Spleen (tissue), 11 donors: ENCODE measurements at regions not wholly inside any gene's neighbourhood (a gene's known extent, or its start where the extent isn't known, plus 50 kb on each side); places are given as distances from the start of the nearest gene placed in this dataset.

Experiments
- DNase-seq: peaks from one replicate; pipeline ENCODE4 v3.0.0-alpha.2; 2020
- H3K27ac ChIP-seq, 8 donors: fragments of 200-600 bp; sonication (generic) in 7 of 8; 1 replicate in 4 of 8; 2 replicates in 4 of 8; pipeline versions ENCODE4 v1.5.0 to v1.8.0; 2016 to 2021; ENCODE audit warnings: inconsistent platforms in 4 of 8, mild to moderate bottlenecking in 4 of 8, moderate library complexity in 1 of 8
- H3K27me3 ChIP-seq, 7 donors: fragments of 200-600 bp; sonication (generic) in 6 of 7; replicated peaks in 1 of 7; 1 replicate in 4 of 7; 2 replicates in 3 of 7; pipeline versions ENCODE4 v1.5.0 to v1.8.0; 2016 to 2021; ENCODE audit warnings: inconsistent platforms in 3 of 7, mild to moderate bottlenecking in 1 of 7
- H3K36me3 ChIP-seq, 6 donors: fragments of 200-600 bp; sonication (generic) in 5 of 6; 1 replicate in 4 of 6; 2 replicates in 2 of 6; pipeline versions ENCODE4 v1.5.0 to v1.8.0; 2016 to 2021; ENCODE audit warnings: inconsistent platforms in 2 of 6
- H3K4me1 ChIP-seq, 6 donors: fragments of 200-600 bp; sonication (generic) in 5 of 6; 1 replicate in 3 of 6; 2 replicates in 3 of 6; pipeline versions ENCODE4 v1.5.0 to v1.8.0; 2016 to 2021; ENCODE audit warnings: inconsistent platforms in 3 of 6
- H3K4me3 ChIP-seq, 8 donors: fragments of 200-600 bp; sonication (generic) in 7 of 8; 1 replicate in 4 of 8; 2 replicates in 4 of 8; pipeline versions ENCODE4 v1.5.0 to v1.8.0; 2016 to 2021; ENCODE audit warnings: inconsistent platforms in 4 of 8, mild to moderate bottlenecking in 4 of 8, moderate library complexity in 2 of 8
- H3K9me3 ChIP-seq, 8 donors: fragments of 200-600 bp; sonication (generic) in 7 of 8; 1 replicate in 4 of 8; 2 replicates in 4 of 8; pipeline versions ENCODE4 v1.5.0 to v1.8.0; 2016 to 2021; ENCODE audit warnings: inconsistent platforms in 4 of 8
- CTCF ChIP-seq, 11 experiments: fragments of 200-600 bp in 7 of 11; fragments of 450-650 bp in 4 of 11; sonication (generic) in 4 of 11; IDR thresholded peaks in 8 of 11; conservative IDR thresholded peaks in 3 of 11; 1 replicate in 7 of 11; 2 replicates in 4 of 11; pipeline versions ENCODE4 v1.4.0 to v1.8.0; 2016 to 2021; ENCODE audit warnings: antibody characterized with exemption in 11 of 11, inconsistent platforms in 4 of 11, mild to moderate bottlenecking in 1 of 11
- POLR2A ChIP-seq, 3 donors: fragments of 450-650 bp; IDR thresholded peaks; one replicate each; pipeline ENCODE4 v1.5.1; 2017; ENCODE audit warnings: antibody characterized with exemption in 3 of 3, mild to moderate bottlenecking in 1 of 3
- POLR2AphosphoS5 ChIP-seq, 3 donors: sonication (generic); formaldehyde crosslinking; IDR thresholded peaks; one replicate each; pipeline ENCODE4 v1.5.1; 2017; ENCODE audit warnings: antibody characterized with exemption in 3 of 3
- WGBS, 5 donors: extraction: QIAGEN DNeasy Blood & Tissue Kit in 3 of 5; methylation state at CpG; one replicate each; pipeline versions ENCODE4 v1.1.5 to v1.1.7; 2013 to 2018; 5-methylcytosine and 5-hydroxymethylcytosine counted together
- intact Hi-C: fragments of 100-400 bp; cut with DNase I; formaldehyde crosslinking; loops from one replicate; pipeline ENCODE4 v1.15.0; 2023; ENCODE audit warnings: low total_unique reads
- donor health status: healthy with polysubstance abuse.
- donor health status: DM: no; HTN: no; CAD: no; lungs with moderate emphysema.
- donor health status: DM: no; HTN: no; CAD: no.
- donor health status: Bipolar disorder and iron deficiency.
- donor health status: healthy.
- donor health status: DM: no; HTN: no; CAD: no.
- donor health status: DM: yes; HTN: yes; CAD: no.

DNA sequence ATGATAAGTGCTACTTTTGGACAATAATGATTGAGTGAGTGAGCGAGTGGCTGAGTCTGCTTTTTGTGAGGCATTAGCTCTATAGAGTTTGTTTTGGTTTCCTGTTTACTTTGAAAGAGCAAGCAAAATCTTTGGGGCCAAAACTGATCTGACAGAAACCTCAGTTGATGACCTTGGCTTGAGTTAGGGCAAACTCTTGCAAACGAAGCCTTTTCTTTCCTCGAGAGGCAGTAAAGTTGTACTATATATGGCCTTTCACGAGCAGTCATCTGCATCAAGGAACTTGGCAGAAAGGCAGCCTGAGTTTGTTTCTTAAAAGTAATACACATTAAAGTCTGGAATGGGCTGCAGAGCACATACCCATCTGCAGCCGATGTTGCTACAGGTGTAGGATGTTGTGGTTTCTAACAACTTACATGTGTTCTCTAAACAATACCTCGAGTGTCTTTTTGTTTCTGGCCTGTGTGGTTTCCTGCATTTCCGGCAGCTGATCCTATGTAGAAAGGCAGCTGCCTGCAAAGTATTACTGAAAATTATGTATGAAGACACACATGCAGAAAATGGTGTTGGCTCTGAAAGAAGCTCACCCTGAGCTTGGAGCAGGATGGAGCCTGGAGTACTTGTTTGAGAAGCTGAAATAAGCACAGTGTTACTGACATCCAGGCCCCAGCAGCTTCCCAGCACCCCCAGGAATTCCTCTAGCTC is 60.8 kb downstream of the FOXD1 start:
- DNase-seq: no peak
- H3K27ac ChIP-seq: peak overlapping the region in 4 of 8 donors; percentile 43 to 65 (median 58)
- peaks cover 4 to 41% (median 12%) of the 10 kb centered on the region in 7 donors for H3K27me3 ChIP-seq
- H3K4me3 ChIP-seq: peak overlapping the region in 1 of 8 donors; percentile 8
- WGBS, 5 donors: 9 to 15% (median 11%) methylated on average over 7 of the region's 7 CpGs
- no peak for TF ChIP-seq POLR2A (IDR thresholded peaks at IDR 0.05)
- peak in 1 of 3 donors; percentile 39 for TF ChIP-seq POLR2AphosphoS5 (IDR thresholded peaks at IDR 0.05)
- no peaks in the 10 kb centered on the region for H3K36me3 ChIP-seq
- peaks cover 0 to 27% (median 5%) of the 10 kb centered on the region in 6 donors for H3K4me1 ChIP-seq
- intact Hi-C loops: no loop called here
- H3K9me3 ChIP-seq: peaks cover 8 to 36% (median 23%) of the 10 kb centered on the region in 8 donors

DNA sequence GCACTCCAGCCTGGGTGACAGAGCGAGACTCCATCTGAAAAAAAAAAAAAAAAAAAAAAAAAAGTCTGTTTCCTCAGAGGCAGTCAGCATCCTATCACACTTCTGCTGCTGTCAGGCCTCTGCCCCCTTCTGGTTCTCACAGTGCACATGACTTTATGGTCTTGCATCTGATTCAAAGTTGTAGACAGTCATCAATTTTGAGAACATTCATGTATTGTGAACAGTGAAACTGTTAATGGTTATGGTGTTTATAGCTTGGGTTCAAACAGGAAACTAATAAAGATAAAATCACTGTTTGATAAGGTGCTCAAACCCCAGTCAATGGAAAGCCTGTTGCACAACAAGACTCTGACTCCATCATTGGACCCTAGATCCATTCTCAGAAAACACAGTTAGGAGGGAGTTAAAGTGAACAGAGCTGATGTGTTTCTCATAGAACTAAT is 61.4 kb downstream of the FOXD1 start:
- Histone ChIP-seq H3K9me3 (peaks cover 8 to 36% (median 23%) of the 10 kb centered on the region in 8 donors), H3K36me3 (no peaks in the 10 kb centered on the region), H3K4me3 (peak overlapping the region in 1 of 8 donors; percentile 8), H3K27ac (peak overlapping the region in 4 of 8 donors; percentile 43 to 65 (median 58)), H3K4me1 (peaks cover 3 to 32% (median 9%) of the 10 kb centered on the region in 6 donors), H3K27me3 (peaks cover 6 to 47% (median 18%) of the 10 kb centered on the region in 7 donors)
- TF ChIP-seq CTCF (IDR thresholded peaks at IDR 0.05 in 8 of 11, conservative IDR thresholded peaks at IDR 0.05 in 3 of 11) (no peak), POLR2A (IDR thresholded peaks at IDR 0.05) (no peak), POLR2AphosphoS5 (IDR thresholded peaks at IDR 0.05) (no peak)
- 45 to 75% (median 61%) methylated on average over 1 of the region's 1 CpG for WGBS, 5 donors
- intact Hi-C loops: no loop called here
- DNase-seq: no peak

DNA sequence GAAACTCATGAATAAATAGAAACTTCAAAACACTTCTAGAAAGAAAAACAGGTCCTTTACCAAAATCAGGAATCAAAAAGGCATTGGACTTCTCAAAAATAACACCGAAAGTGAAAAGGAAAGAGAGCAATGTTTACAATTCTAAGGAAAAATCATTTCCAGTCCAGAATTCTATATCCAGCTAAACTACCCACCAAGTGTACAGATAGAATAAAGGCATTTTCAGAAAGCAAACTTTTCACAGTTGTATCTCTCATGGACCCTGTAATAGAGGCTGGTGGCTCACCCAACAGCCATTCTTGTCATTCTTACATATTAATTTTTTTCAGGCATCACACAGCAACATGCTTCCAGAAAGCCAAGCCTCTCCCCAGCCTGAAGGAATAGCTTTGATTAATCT is 63.7 kb downstream of the FOXD1 start:
- no peak for TF ChIP-seq CTCF (IDR thresholded peaks at IDR 0.05 in 8 of 11, conservative IDR thresholded peaks at IDR 0.05 in 3 of 11)
- no peak for TF ChIP-seq POLR2A (IDR thresholded peaks at IDR 0.05)
- no peak for TF ChIP-seq POLR2AphosphoS5 (IDR thresholded peaks at IDR 0.05)
- WGBS, 5 donors: 73 to 92% (median 90%) methylated on average over 1 of the region's 1 CpG
- intact Hi-C loops: no loop called here

DNA sequence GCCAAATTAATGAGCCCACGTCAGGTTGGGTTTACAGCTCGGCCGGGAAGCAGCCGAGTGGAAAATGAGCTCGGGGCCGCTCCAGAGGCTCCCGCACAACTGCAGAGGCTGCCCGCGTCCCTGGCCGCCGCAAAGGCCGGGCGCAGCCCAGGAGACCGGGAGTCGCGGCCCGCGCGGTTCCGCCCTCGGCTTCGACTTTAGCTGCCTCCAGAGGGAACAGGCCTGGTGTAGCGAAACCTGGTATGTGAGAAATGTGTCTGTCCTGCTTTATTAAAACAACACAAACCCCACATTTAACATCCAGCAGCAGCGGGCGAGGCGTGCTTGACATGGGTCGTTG is 66.2 kb downstream of the FOXD1 start:
- peaks cover 25 to 85% (median 61%) of the 10 kb centered on the region in 7 donors for H3K27me3 ChIP-seq
- TF ChIP-seq POLR2AphosphoS5 (IDR thresholded peaks at IDR 0.05): no peak
- TF ChIP-seq POLR2A (IDR thresholded peaks at IDR 0.05): no peak
- no peak for TF ChIP-seq CTCF (IDR thresholded peaks at IDR 0.05 in 8 of 11, conservative IDR thresholded peaks at IDR 0.05 in 3 of 11)
- no peak overlapping the region for H3K27ac ChIP-seq
- H3K4me3 ChIP-seq: peak overlapping the region in 7 of 8 donors; percentile 14 to 60 (median 21)
- peaks cover 14 to 39% (median 26%) of the 10 kb centered on the region in 6 donors for H3K4me1 ChIP-seq
- WGBS, 5 donors: 11 to 32% (median 17%) methylated on average over 11 to 27 of the region's 27 CpGs
- H3K36me3 ChIP-seq: no peaks in the 10 kb centered on the region
- intact Hi-C loops: no loop called here
- DNase-seq: no peak
- H3K9me3 ChIP-seq: peaks cover 8 to 36% (median 23%) of the 10 kb centered on the region in 8 donors

More for the DNA sequence above, 63.7 kb downstream of the FOXD1 start:
- peaks cover 14 to 55% (median 30%) of the 10 kb centered on the region in 6 donors for H3K4me1 ChIP-seq
- peaks cover 8 to 36% (median 23%) of the 10 kb centered on the region in 8 donors for H3K9me3 ChIP-seq
- DNase-seq: no peak
- peaks cover 23 to 70% (median 41%) of the 10 kb centered on the region in 7 donors for H3K27me3 ChIP-seq
- H3K4me3 ChIP-seq: no peak overlapping the region
- H3K27ac ChIP-seq: no peak overlapping the region
- H3K36me3 ChIP-seq: no peaks in the 10 kb centered on the region
